ENCODE measurements at regions not wholly inside any gene's neighbourhood (a gene's known extent, or its start where the extent isn't known, plus 50 kb on each side); places are given as distances from the start of the nearest gene placed in this dataset.

DNA sequence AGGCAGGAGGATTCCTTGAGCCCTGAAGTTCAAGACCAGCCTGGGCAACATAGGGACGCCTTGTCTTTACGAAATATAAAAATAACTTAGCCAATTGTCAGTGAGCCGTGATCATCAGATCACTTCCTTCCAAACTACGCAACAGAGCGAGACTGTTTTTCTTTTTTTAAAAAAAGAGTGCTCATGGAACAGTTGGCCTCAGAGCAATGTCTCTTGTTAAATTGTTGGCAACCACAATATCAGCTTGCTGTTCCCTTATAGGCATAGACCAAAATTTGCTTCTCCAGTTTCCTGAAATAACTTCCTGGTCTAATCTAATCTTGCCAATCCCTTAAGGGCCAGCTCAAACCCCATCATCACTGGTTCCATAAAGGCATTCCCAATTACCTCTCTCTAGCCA, 93.3 kb upstream of the SLC4A7 start:
- intact Hi-C loops (cut with micrococcal nuclease), result no loop called here
- TF ChIP-seq, protein P1, sequence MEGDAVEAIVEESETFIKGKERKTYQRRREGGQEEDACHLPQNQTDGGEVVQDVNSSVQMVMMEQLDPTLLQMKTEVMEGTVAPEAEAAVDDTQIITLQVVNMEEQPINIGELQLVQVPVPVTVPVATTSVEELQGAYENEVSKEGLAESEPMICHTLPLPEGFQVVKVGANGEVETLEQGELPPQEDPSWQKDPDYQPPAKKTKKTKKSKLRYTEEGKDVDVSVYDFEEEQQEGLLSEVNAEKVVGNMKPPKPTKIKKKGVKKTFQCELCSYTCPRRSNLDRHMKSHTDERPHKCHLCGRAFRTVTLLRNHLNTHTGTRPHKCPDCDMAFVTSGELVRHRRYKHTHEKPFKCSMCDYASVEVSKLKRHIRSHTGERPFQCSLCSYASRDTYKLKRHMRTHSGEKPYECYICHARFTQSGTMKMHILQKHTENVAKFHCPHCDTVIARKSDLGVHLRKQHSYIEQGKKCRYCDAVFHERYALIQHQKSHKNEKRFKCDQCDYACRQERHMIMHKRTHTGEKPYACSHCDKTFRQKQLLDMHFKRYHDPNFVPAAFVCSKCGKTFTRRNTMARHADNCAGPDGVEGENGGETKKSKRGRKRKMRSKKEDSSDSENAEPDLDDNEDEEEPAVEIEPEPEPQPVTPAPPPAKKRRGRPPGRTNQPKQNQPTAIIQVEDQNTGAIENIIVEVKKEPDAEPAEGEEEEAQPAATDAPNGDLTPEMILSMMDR (IDR thresholded peaks at IDR 0.05; ENCODE audit: unreplicated experiment), result no peak
- Mint-ChIP-seq H3K27me3 (ENCODE audit: insufficient read depth, unreplicated experiment) (no peaks in the 10 kb centered on the region), H3K9me3 (ENCODE audit: unreplicated experiment) (no peaks in the 10 kb centered on the region), H3K36me3 (ENCODE audit: insufficient read depth, unreplicated experiment) (no peaks in the 10 kb centered on the region), H3K4me1 (ENCODE audit: insufficient read depth, unreplicated experiment) (peaks cover 6% of the 10 kb centered on the region), H3K4me3 (ENCODE audit: unreplicated experiment) (no peak overlapping the region), H3K27ac (ENCODE audit: low read depth, unreplicated experiment) (no peak overlapping the region)
- no peak for DNase-seq (ENCODE audit: unreplicated experiment)
- no TSS peak for BruUV-seq (replicated peaks)
- CTCF ChIA-PET, result interaction anchor here (0.8 to 1.5 kb wide), 2 partner anchors 10 to 41 kb away, joined by 3 to 5 read pairs; no protein-coding TSS in a partner anchor
- POLR2A ChIA-PET, result no interaction called here

- no peak overlapping the region for H3K27ac Mint-ChIP-seq (ENCODE audit: low read depth, unreplicated experiment)
- TF ChIP-seq, protein P1 (IDR thresholded peaks at IDR 0.05; ENCODE audit: unreplicated experiment), result no peak
- POLR2A ChIA-PET, result interaction anchor here (0.6 kb wide), 1 partner anchor 52 kb away, joined by 3 read pairs; no protein-coding TSS in a partner anchor
- BruUV-seq (replicated peaks), result no TSS peak
- CTCF ChIA-PET, result interaction anchor here (1.5 kb wide), 1 partner anchor 9 kb away, joined by 5 read pairs; no protein-coding TSS in a partner anchor
- no peak for DNase-seq (ENCODE audit: unreplicated experiment)
- no peak overlapping the region for H3K4me3 Mint-ChIP-seq (ENCODE audit: unreplicated experiment)
- intact Hi-C loops (cut with micrococcal nuclease), result no loop called here
- H3K4me1 Mint-ChIP-seq (ENCODE audit: insufficient read depth, unreplicated experiment), result peaks cover 6% of the 10 kb centered on the region
- no peaks in the 10 kb centered on the region for H3K36me3 Mint-ChIP-seq (ENCODE audit: insufficient read depth, unreplicated experiment)
- H3K27me3 Mint-ChIP-seq (ENCODE audit: insufficient read depth, unreplicated experiment), result no peaks in the 10 kb centered on the region
- no peaks in the 10 kb centered on the region for H3K9me3 Mint-ChIP-seq (ENCODE audit: unreplicated experiment)
Measured at GRCh38 chr3:27576171-27576570, 92.0 kb upstream of the SLC4A7 start.

DNA sequence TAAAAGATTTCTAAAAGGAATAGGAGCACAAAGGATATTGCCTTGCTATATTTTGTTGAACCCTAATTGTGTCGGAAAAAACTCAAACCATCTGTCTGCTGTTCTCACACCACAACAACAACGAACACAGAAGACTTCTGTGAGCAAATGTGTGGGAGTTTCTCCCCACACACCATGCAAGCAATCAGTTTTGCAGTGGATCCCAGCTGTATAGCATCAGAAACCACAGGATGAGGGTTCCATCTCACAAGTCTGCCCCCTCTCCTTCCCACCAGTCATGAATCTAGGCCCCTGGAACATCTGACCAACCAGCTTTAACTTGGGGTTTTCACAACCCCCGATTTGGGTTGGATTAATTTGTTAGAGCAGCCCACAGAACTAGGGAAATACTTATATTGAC, 91.3 kb upstream of the SLC4A7 start:
- no TSS peak for BruUV-seq (replicated peaks)
- H3K4me1 Mint-ChIP-seq (ENCODE audit: insufficient read depth, unreplicated experiment), result peaks cover 8% of the 10 kb centered on the region
- no peaks in the 10 kb centered on the region for H3K27me3 Mint-ChIP-seq (ENCODE audit: insufficient read depth, unreplicated experiment)
- DNase-seq (ENCODE audit: unreplicated experiment), result no peak
- intact Hi-C loops (cut with micrococcal nuclease), result no loop called here
- no peak overlapping the region for H3K27ac Mint-ChIP-seq (ENCODE audit: low read depth, unreplicated experiment)
- CTCF ChIA-PET, result no interaction called here
- POLR2A ChIA-PET, result interaction anchor here (0.6 to 0.8 kb wide), 2 partner anchors 52 to 104 kb away, joined by 3 read pairs; no protein-coding TSS in a partner anchor
- no peak overlapping the region for H3K4me3 Mint-ChIP-seq (ENCODE audit: unreplicated experiment)
- no peaks in the 10 kb centered on the region for H3K36me3 Mint-ChIP-seq (ENCODE audit: insufficient read depth, unreplicated experiment)
- TF ChIP-seq, protein P1 (IDR thresholded peaks at IDR 0.05; ENCODE audit: unreplicated experiment), result no peak
- H3K9me3 Mint-ChIP-seq (ENCODE audit: unreplicated experiment), result no peaks in the 10 kb centered on the region

DNA sequence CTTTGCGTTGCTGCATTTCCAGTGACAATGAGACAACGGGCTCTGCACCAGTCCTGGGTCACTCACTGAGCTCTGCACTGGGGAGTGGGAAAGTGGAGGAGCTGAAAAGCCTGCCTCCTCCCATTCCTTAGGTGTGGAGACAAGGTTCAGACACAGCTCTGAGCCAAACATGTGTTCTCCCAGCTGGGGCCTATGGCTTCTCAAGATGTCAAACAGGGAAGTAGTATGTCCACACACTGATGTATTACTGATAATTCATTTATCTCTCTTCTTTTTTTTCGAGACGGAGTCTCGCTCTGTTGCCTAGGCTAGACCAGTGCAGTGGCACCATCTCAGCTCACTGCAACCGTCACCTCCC, 90.2 kb upstream of the SLC4A7 start:
- intact Hi-C loops (cut with micrococcal nuclease), result no loop called here
- ChIA-PET CTCF (interaction anchor here (0.6 to 1.1 kb wide), 3 partner anchors 10 to 137 kb away, joined by 3 to 4 read pairs (median 3); no protein-coding TSS in a partner anchor), POLR2A (interaction anchor here (0.7 to 0.9 kb wide), 3 partner anchors 40 to 156 kb away, joined by 3 read pairs; no protein-coding TSS in a partner anchor)
- Mint-ChIP-seq H3K27me3 (ENCODE audit: insufficient read depth, unreplicated experiment) (no peaks in the 10 kb centered on the region), H3K36me3 (ENCODE audit: insufficient read depth, unreplicated experiment) (no peaks in the 10 kb centered on the region), H3K9me3 (ENCODE audit: unreplicated experiment) (no peaks in the 10 kb centered on the region), H3K4me1 (ENCODE audit: insufficient read depth, unreplicated experiment) (peaks cover 10% of the 10 kb centered on the region), H3K4me3 (ENCODE audit: unreplicated experiment) (no peak overlapping the region), H3K27ac (ENCODE audit: low read depth, unreplicated experiment) (no peak overlapping the region)
- TF ChIP-seq, protein P1 (IDR thresholded peaks at IDR 0.05; ENCODE audit: unreplicated experiment), result no peak
- BruUV-seq (replicated peaks), result no TSS peak
- no peak for DNase-seq (ENCODE audit: unreplicated experiment)

Data from MCF 10A (cell line).